ENCODE measurements at regions not wholly inside any gene's neighbourhood (a gene's known extent, or its start where the extent isn't known, plus 50 kb on each side); places are given as distances from the start of the nearest gene placed in this dataset.

GRCh38 chr1:195434566-195435203, 1173.6 kb downstream of the KCNT2 start:
- no peak for TF ChIP-seq POLR2A (IDR thresholded peaks at IDR 0.05; ENCODE audit: borderline replicate concordance, extremely low read depth, insufficient read depth, insufficient read length)
- no peak for TF ChIP-seq MAX (IDR thresholded peaks at IDR 0.05)
- TF ChIP-seq ZNF274 (IDR thresholded peaks at IDR 0.05; ENCODE audit: low read depth, low read length) = no peak
- TF ChIP-seq TCF7L2 (IDR thresholded peaks at IDR 0.05; ENCODE audit: borderline replicate concordance, extremely low read depth, insufficient read depth, insufficient read length) = no peak
- no peak for TF ChIP-seq EGR1 (IDR thresholded peaks at IDR 0.05; ENCODE audit: low read depth)
- no peak for TF ChIP-seq SRF (IDR thresholded peaks at IDR 0.05; ENCODE audit: low read depth)
- no peak for TF ChIP-seq ELF1 (IDR thresholded peaks at IDR 0.05; ENCODE audit: borderline replicate concordance, low read depth)
- no peak for TF ChIP-seq EZH2 (IDR thresholded peaks at IDR 0.05)
- TF ChIP-seq CEBPB (IDR thresholded peaks at IDR 0.05; ENCODE audit: low read depth) = no peak
- no peak for TF ChIP-seq RAD21 (IDR thresholded peaks at IDR 0.05; ENCODE audit: low read depth)
- no peak for TF ChIP-seq ZFX (IDR thresholded peaks at IDR 0.05)
- no peak for TF ChIP-seq JUND (IDR thresholded peaks at IDR 0.05)
- no peak for TF ChIP-seq ZBTB33 (IDR thresholded peaks at IDR 0.05; ENCODE audit: extremely low read depth, insufficient replicate concordance, low read length)
- TF ChIP-seq ATF3 (IDR thresholded peaks at IDR 0.05) = no peak
- no peak for TF ChIP-seq CBX3 (IDR thresholded peaks at IDR 0.05; ENCODE audit: low read depth)
- no peaks in the 10 kb centered on the region for H3K36me3 ChIP-seq (ENCODE audit: control insufficient read depth in 1 of 2, insufficient read depth in 2 of 2, low read length in 2 of 2)
- CTCF ChIA-PET = no interaction called here
- RAD21 ChIA-PET (ENCODE audit: low non-redundant PET in 1 of 2, low total read pairs in 2 of 2, uncharacterized antibody in 2 of 2, unreplicated experiment in 2 of 2) = no interaction called here
- POLR2A ChIA-PET = no interaction called here
- no peak overlapping the region for H3K4me3 ChIP-seq (replicated peaks in 1 of 2; ENCODE audit: low read depth in 1 of 2, low read length in 2 of 2)
- ATAC-seq (no peak), DNase-seq (ENCODE audit: low read depth, low spot score) (no peak)
- no peaks in the 10 kb centered on the region; the same call in 1 of the 2 replicates for H4K20me1 ChIP-seq (ENCODE audit: insufficient read depth)
- no peak overlapping the region for H3K4me2 ChIP-seq (ENCODE audit: low read length)
- H3K9me3 ChIP-seq (ENCODE audit: control insufficient read depth in 1 of 2, insufficient read depth in 1 of 2, low read depth in 1 of 2, low read length in 2 of 2) = no peaks in the 10 kb centered on the region
- no peaks in the 10 kb centered on the region for H3K27me3 ChIP-seq (ENCODE audit: insufficient read depth, low read length)
- intact Hi-C loops (cut with micrococcal nuclease) = no loop called here
- H3K9me2 ChIP-seq (ENCODE audit: insufficient read depth) = no peaks in the 10 kb centered on the region
- H3K4me1 ChIP-seq (ENCODE audit: control insufficient read depth in 1 of 2, insufficient read depth in 2 of 2, low read length in 2 of 2) = no peaks in the 10 kb centered on the region
- H2AFZ ChIP-seq (ENCODE audit: low read depth, low read length, poor library complexity, severe bottlenecking) = no peak overlapping the region
- no peaks in the 10 kb centered on the region for H3K79me2 ChIP-seq (ENCODE audit: insufficient read depth, low read length)
- BruUV-seq (replicated peaks) = no TSS peak
- H3K9ac ChIP-seq (ENCODE audit: low read length) = no peak overlapping the region
- no peak overlapping the region for H3K27ac ChIP-seq (ENCODE audit: low read depth, low read length)

All from HCT116 (cell line).